A549 (cell line): ENCODE measurements at regions not wholly inside any gene's neighbourhood (a gene's known extent, or its start where the extent isn't known, plus 50 kb on each side); places are given as distances from the start of the nearest gene placed in this dataset.

ENCODE experiments used
- ATAC-seq, 2 experiments: fragments of 200-7000 bp in 1 of 2; fragments of >200 bp in 1 of 2; cut with Nextera tagmentation in 1 of 2; cut with Tn5 transposase in 1 of 2; 3 replicates each; pipeline versions ENCODE4 v1.8.0 to v1.9.1; 2018 to 2020; ENCODE audit warnings: mild to moderate bottlenecking in 1 of 2, moderate library complexity in 1 of 2
- CTCF ChIA-PET: fragments of 300-600 bp; sonication (Branson Sonifier 250); formaldehyde crosslinking; extraction: SDS; loops from one replicate; lab custom pipeline; 2021; ENCODE audit warnings: antibody characterized with exemption, inconsistent platforms; lab: Yijun Ruan, JAX
- POLR2A ChIA-PET: fragments of 350-600 bp; formaldehyde crosslinking; extraction: SDS; loops from one replicate; lab custom pipeline; 2021; ENCODE audit warnings: antibody characterized with exemption, inconsistent platforms; lab: Yijun Ruan, JAX
- DNase-seq, 2 experiments: peaks; one replicate each; pipeline versions ENCODE4 v3.0.0 to v3.0.0-alpha.2; 2011 to 2016; ENCODE audit warnings: low read depth in 1 of 2, low spot score in 1 of 2
- FAIRE-seq: peaks from 2 replicates; lab custom pipeline; 2011; peaks lifted over from hg19 to GRCh38; lab: Jason Lieb, UNC
- H3K27ac ChIP-seq, 2 experiments: fragments of >200 bp; sonication (Bioruptor Twin); formaldehyde crosslinking; 3 replicates each; pipeline ENCODE4 v1.5.1; 2016 to 2017
- H3K4me1 ChIP-seq: fragments of >200 bp; sonication (Bioruptor Twin); formaldehyde crosslinking; 3 replicates; pipeline ENCODE4 v1.6.1; 2016
- H3K4me2 ChIP-seq: fragments of >200 bp; sonication (Bioruptor Twin); formaldehyde crosslinking; 3 replicates; pipeline ENCODE4 v1.6.1; 2016
- H3K4me3 ChIP-seq: fragments of >200 bp; sonication (Bioruptor Twin); formaldehyde crosslinking; 3 replicates; pipeline ENCODE4 v1.5.1; 2016
- H3K9me3 ChIP-seq: fragments of >200 bp; sonication (Bioruptor Twin); formaldehyde crosslinking; 3 replicates; pipeline ENCODE4 v1.6.1; 2016
- CEBPB ChIP-seq, 2 experiments: fragments of >200 bp in 1 of 2; sonication (Bioruptor Twin) in 1 of 2; formaldehyde crosslinking in 1 of 2; IDR thresholded peaks; 2 replicates each; pipeline ENCODE4 v1.6.1; 2012 to 2016
- CHD2 ChIP-seq: fragments of 150-350 bp; IDR thresholded peaks from 2 replicates; pipeline ENCODE4 v1.6.1; 2014; ENCODE audit warnings: low read length; ENCODE audit not compliant: partially characterized antibody
- EHF ChIP-seq: fragments of 250-450 bp; sonication (Bioruptor Pico); IDR thresholded peaks from 2 replicates; pipeline ENCODE4 v1.5.0; 2020; ENCODE audit warnings: mild to moderate bottlenecking
- EP300 ChIP-seq, 2 experiments: fragments of >200 bp; sonication (Bioruptor Twin); formaldehyde crosslinking; IDR thresholded peaks; 2 replicates in 1 of 2; 3 replicates in 1 of 2; pipeline ENCODE4 v1.6.1; 2016 to 2017
- ESRRA ChIP-seq: fragments of 150-350 bp; IDR thresholded peaks from 2 replicates; pipeline ENCODE4 v1.6.1; 2014; ENCODE audit warnings: mild to moderate bottlenecking, low read length, borderline replicate concordance
- FOSL2 ChIP-seq, 2 experiments: fragments of 450-650 bp in 1 of 2; fragments of >200 bp in 1 of 2; sonication (Bioruptor Twin) in 1 of 2; formaldehyde crosslinking; IDR thresholded peaks; 2 replicates each; pipeline versions ENCODE4 v1.5.0 to v1.6.1; 2016 to 2020; ENCODE audit warnings: mild to moderate bottlenecking in 1 of 2, moderate library complexity in 1 of 2
- HES2 ChIP-seq: fragments of >200 bp; sonication (Bioruptor Twin); formaldehyde crosslinking; IDR thresholded peaks from 2 replicates; pipeline ENCODE4 v1.6.1; 2016
- HEYL ChIP-seq: fragments of 250-450 bp; sonication (Bioruptor Pico); IDR thresholded peaks from 2 replicates; pipeline ENCODE4 v1.8.0; 2021; ENCODE audit warnings: mild to moderate bottlenecking, moderate library complexity
- HOXB13 ChIP-seq: fragments of 250-450 bp; sonication (Bioruptor Pico); IDR thresholded peaks from 2 replicates; pipeline ENCODE4 v1.5.0; 2020; ENCODE audit warnings: low read depth, mild to moderate bottlenecking, moderate library complexity
- JUNB ChIP-seq: fragments of >200 bp; sonication (Bioruptor Twin); formaldehyde crosslinking; IDR thresholded peaks from 2 replicates; pipeline ENCODE4 v1.6.1; 2016
- KDM1A ChIP-seq: fragments of 200-600 bp; sonication (generic); IDR thresholded peaks from 2 replicates; pipeline ENCODE4 v1.6.1; 2016; ENCODE audit warnings: low read depth, mild to moderate bottlenecking
- MAX ChIP-seq: IDR thresholded peaks from 2 replicates; pipeline ENCODE4 v1.6.1; 2012
- MYC ChIP-seq: IDR thresholded peaks from 2 replicates; pipeline ENCODE4 v1.6.1; 2012; ENCODE audit warnings: mild to moderate bottlenecking, inconsistent platforms, low read length, improper control_type of control experiment, borderline replicate concordance
- NPAS2 ChIP-seq: fragments of 250-450 bp; sonication (Bioruptor Pico); IDR thresholded peaks from 2 replicates; pipeline ENCODE4 v1.8.0; 2022; ENCODE audit warnings: mild to moderate bottlenecking, moderate library complexity, borderline replicate concordance
- NR3C1 ChIP-seq: fragments of >200 bp; sonication (Bioruptor Twin); formaldehyde crosslinking; IDR thresholded peaks from 3 replicates; pipeline ENCODE4 v1.6.1; 2017
- PHF8 ChIP-seq: fragments of 200-600 bp; sonication (generic); IDR thresholded peaks from 2 replicates; pipeline ENCODE4 v1.6.1; 2016; ENCODE audit warnings: low read depth, mild to moderate bottlenecking, antibody characterized with exemption, moderate library complexity, borderline replicate concordance
- POLR2AphosphoS2 ChIP-seq: conservative IDR thresholded peaks from 2 replicates; pipeline ENCODE4 v1.6.1; 2012; ENCODE audit warnings: low read length, improper control_type of control experiment, inconsistent platforms
- RARB ChIP-seq: fragments of 250-450 bp; sonication (Bioruptor Pico); IDR thresholded peaks from 2 replicates; pipeline ENCODE4 v1.8.0; 2021; ENCODE audit warnings: mild to moderate bottlenecking, moderate library complexity
- REST ChIP-seq: fragments of 200-600 bp; sonication (generic); IDR thresholded peaks from 2 replicates; pipeline ENCODE4 v1.6.1; 2016; ENCODE audit warnings: antibody characterized with exemption, mild to moderate bottlenecking, moderate library complexity
- RFX5 ChIP-seq: fragments of 450-650 bp; IDR thresholded peaks from 2 replicates; pipeline ENCODE4 v1.7.1; 2014; ENCODE audit warnings: antibody characterized with exemption, mild to moderate bottlenecking, moderate library complexity
- RNF2 ChIP-seq: fragments of 200-600 bp; sonication (generic); IDR thresholded peaks from 2 replicates; pipeline ENCODE4 v1.6.1; 2016; ENCODE audit warnings: low read depth, mild to moderate bottlenecking, antibody characterized with exemption, moderate library complexity, borderline replicate concordance
- SMC3 ChIP-seq: fragments of >200 bp; sonication (Bioruptor Twin); formaldehyde crosslinking; IDR thresholded peaks from 3 replicates; pipeline ENCODE4 v1.6.1; 2018; ENCODE audit warnings: inconsistent platforms
- TP53 ChIP-seq: fragments of 250-450 bp; sonication (Bioruptor Pico); IDR thresholded peaks from 2 replicates; pipeline ENCODE4 v1.5.0; 2021; ENCODE audit warnings: mild to moderate bottlenecking, moderate library complexity
- USF2 ChIP-seq: fragments of 450-650 bp; IDR thresholded peaks from 2 replicates; pipeline ENCODE4 v1.6.1; 2014; ENCODE audit warnings: antibody characterized with exemption
- ZFP36 ChIP-seq: fragments of 450-650 bp; IDR thresholded peaks from 2 replicates; pipeline ENCODE4 v1.6.1; 2014; ENCODE audit warnings: borderline replicate concordance; ENCODE audit not compliant: partially characterized antibody
- WGBS: methylation state at CpG from one replicate; pipeline ENCODE4 v1.1.6; 2017; ENCODE audit errors: missing lambda C conversion rate; 5-methylcytosine and 5-hydroxymethylcytosine counted together

GRCh38 chr12:47328831-47329545 lies 249.2 kb upstream of the AMIGO2 start:
- H3K4me2 ChIP-seq = no peak overlapping the region; the same call in 2 of the 3 replicates
- WGBS = 71% methylated on average over 1 of the region's 1 CpG
- H3K27ac ChIP-seq = no peak overlapping the region
- DNase-seq = no peak
- H3K4me3 ChIP-seq = no peak overlapping the region
- 0 out of 3 replicates have a peak, but pooled peaks cover 5% of the 10 kb centered on the region for H3K4me1 ChIP-seq
- POLR2A ChIA-PET = no interaction called here
- FAIRE-seq = no peak
- H3K9me3 ChIP-seq = no peaks in the 10 kb centered on the region
- ATAC-seq = no peak
- TF ChIP-seq EP300 (IDR thresholded peaks at IDR 0.05) (no peak), REST (no peak), PHF8 (no peak), MYC (no peak), RARB (no peak), RNF2 (no peak), MAX (no peak), CHD2 (no peak), FOSL2 (IDR thresholded peaks at IDR 0.05) (no peak), FOSL2 (CRISPR knock-in tag; IDR thresholded peaks at IDR 0.05) (no peak), ZFP36 (no peak), POLR2AphosphoS2 (no peak), KDM1A (no peak), CEBPB (IDR thresholded peaks at IDR 0.05) (no peak), NR3C1 (no peak), HEYL (CRISPR knock-in tag) (no peak), RFX5 (no peak), NPAS2 (CRISPR knock-in tag) (no peak), SMC3 (no peak)
- CTCF ChIA-PET = interaction anchor here (1.0 kb wide), 1 partner anchor 16 kb away, joined by 3 read pairs; no protein-coding TSS in a partner anchor

- 88% methylated on average over 5 of the region's 5 CpGs for WGBS
- no peak overlapping the region for H3K4me3 ChIP-seq
- no peak for ATAC-seq
- 0 out of 3 replicates have a peak, but pooled peaks cover 5% of the 10 kb centered on the region for H3K9me3 ChIP-seq
- POLR2A ChIA-PET = no interaction called here
- peak overlapping the region in 1 of 2 experiments; percentile 31; a peak in 2 of 6 replicates for H3K27ac ChIP-seq
- TF ChIP-seq HES2 = no peak
- TF ChIP-seq, all 56 proteins: peak for 0
- Histone ChIP-seq H3K4me1 (0 out of 3 replicates have a peak, but pooled peaks cover 11% of the 10 kb centered on the region), H3K4me2 (no peak overlapping the region)
- FAIRE-seq = no peak
- DNase-seq = no peak
- CTCF ChIA-PET = interaction anchor here (0.6 kb wide), 1 partner anchor 50 kb away, joined by 4 read pairs; no protein-coding TSS in a partner anchor
These were observed 246.4 kb upstream of the AMIGO2 start for GRCh38 chr12:47326190-47326589.

- POLR2A ChIA-PET = no interaction called here
- Histone ChIP-seq H3K27ac (no peak overlapping the region), H3K4me2 (no peak overlapping the region), H3K9me3 (0 out of 3 replicates have a peak, but pooled peaks cover 5% of the 10 kb centered on the region), H3K4me1 (0 out of 3 replicates have a peak, but pooled peaks cover 5% of the 10 kb centered on the region), H3K4me3 (no peak overlapping the region)
- DNase-seq (no peak), ATAC-seq (no peak), FAIRE-seq (no peak)
- CTCF ChIA-PET = interaction anchor here (1.0 kb wide), 1 partner anchor 358 kb away, joined by 3 read pairs; no protein-coding TSS in a partner anchor
- TF ChIP-seq KDM1A (no peak), ESRRA (no peak), ZFP36 (no peak), HOXB13 (no peak), USF2 (no peak), EHF (no peak), HEYL (CRISPR knock-in tag) (no peak), TP53 (no peak), JUNB (no peak), RFX5 (no peak)
- WGBS = 51% methylated on average over 2 of the region's 2 CpGs
These were observed 244.0 kb upstream of the AMIGO2 start for GRCh38 chr12:47323802-47324201.
